Thyroid gland (tissue), 4 donors: ENCODE measurements at regions not wholly inside any gene's neighbourhood (a gene's known extent, or its start where the extent isn't known, plus 50 kb on each side); places are given as distances from the start of the nearest gene placed in this dataset.

Experiments used
- POLR2A ChIP-seq, 2 donors: fragments of 450-650 bp; IDR thresholded peaks; one replicate each; pipeline ENCODE4 v1.6.1; 2017; ENCODE audit warnings: antibody characterized with exemption in 2 of 2, mild to moderate bottlenecking in 2 of 2, moderate library complexity in 1 of 2
- TF ChIP-seq, protein P1 (sequence below), 6 experiments: fragments of 200-600 bp in 3 of 6; fragments of 450-650 bp in 3 of 6; sonication (generic) in 3 of 6; IDR thresholded peaks; one replicate each; pipeline ENCODE4 v1.5.1; 2016 to 2019; ENCODE audit warnings: antibody characterized with exemption in 6 of 6, mild to moderate bottlenecking in 2 of 6, inconsistent platforms in 1 of 6, moderate library complexity in 1 of 6

- TF ChIP-seq, protein P1, sequence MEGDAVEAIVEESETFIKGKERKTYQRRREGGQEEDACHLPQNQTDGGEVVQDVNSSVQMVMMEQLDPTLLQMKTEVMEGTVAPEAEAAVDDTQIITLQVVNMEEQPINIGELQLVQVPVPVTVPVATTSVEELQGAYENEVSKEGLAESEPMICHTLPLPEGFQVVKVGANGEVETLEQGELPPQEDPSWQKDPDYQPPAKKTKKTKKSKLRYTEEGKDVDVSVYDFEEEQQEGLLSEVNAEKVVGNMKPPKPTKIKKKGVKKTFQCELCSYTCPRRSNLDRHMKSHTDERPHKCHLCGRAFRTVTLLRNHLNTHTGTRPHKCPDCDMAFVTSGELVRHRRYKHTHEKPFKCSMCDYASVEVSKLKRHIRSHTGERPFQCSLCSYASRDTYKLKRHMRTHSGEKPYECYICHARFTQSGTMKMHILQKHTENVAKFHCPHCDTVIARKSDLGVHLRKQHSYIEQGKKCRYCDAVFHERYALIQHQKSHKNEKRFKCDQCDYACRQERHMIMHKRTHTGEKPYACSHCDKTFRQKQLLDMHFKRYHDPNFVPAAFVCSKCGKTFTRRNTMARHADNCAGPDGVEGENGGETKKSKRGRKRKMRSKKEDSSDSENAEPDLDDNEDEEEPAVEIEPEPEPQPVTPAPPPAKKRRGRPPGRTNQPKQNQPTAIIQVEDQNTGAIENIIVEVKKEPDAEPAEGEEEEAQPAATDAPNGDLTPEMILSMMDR (IDR thresholded peaks at IDR 0.05), result no peak
- TF ChIP-seq POLR2A (IDR thresholded peaks at IDR 0.05), result no peak
These were observed 283.0 kb upstream of the BOD1L1 start for GRCh38 chr4:13910556-13910955.
